Pancreas (tissue), 10 donors: ENCODE measurements at regions not wholly inside any gene's neighbourhood (a gene's known extent, or its start where the extent isn't known, plus 50 kb on each side); places are given as distances from the start of the nearest gene placed in this dataset.
"Not testable (repeated sequence)": the region's sequence is repeated elsewhere in the genome, so short reads cannot be mapped to it uniquely, and the experiment has no call there.

Experiments
- ATAC-seq, 4 donors: fragments of 200-7000 bp; cut with Tn5 transposase; one replicate each; pipeline versions ENCODE4 v1.8.0 to v1.9.1; 2020; ENCODE audit warnings: mild to moderate bottlenecking in 4 of 4, moderate library complexity in 4 of 4
- DNase-seq, 6 donors: peaks; one replicate each; pipeline ENCODE4 v3.0.0-alpha.2; 2020
- FAIRE-seq: peaks from 2 replicates; lab custom pipeline; 2012; peaks lifted over from hg19 to GRCh38; lab: Jason Lieb, UNC
- H3K27ac ChIP-seq, 4 donors: fragments of 200-600 bp; sonication (generic); 1 replicate in 3 of 4; 2 replicates in 1 of 4; pipeline versions ENCODE4 v1.5.0 to v1.8.0; 2020
- H3K27me3 ChIP-seq, 4 donors: fragments of 200-600 bp; one replicate each; pipeline ENCODE4 v1.8.0; 2021
- H3K36me3 ChIP-seq, 3 donors: fragments of 200-600 bp; sonication (generic) in 1 of 3; one replicate each; pipeline versions ENCODE4 v1.5.0 to v1.8.0; 2020 to 2021
- H3K4me1 ChIP-seq, 3 donors: fragments of 200-600 bp; one replicate each; pipeline ENCODE4 v1.8.0; 2021
- H3K4me3 ChIP-seq, 4 donors: fragments of 200-600 bp; sonication (generic) in 2 of 4; one replicate each; pipeline versions ENCODE4 v1.5.0 to v1.8.0; 2020 to 2021
- H3K9me3 ChIP-seq, 4 donors: fragments of 200-600 bp; one replicate each; pipeline ENCODE4 v1.8.0; 2021
- CTCF ChIP-seq, 4 donors: fragments of 200-600 bp; sonication (generic) in 3 of 4; IDR thresholded peaks; one replicate each; pipeline versions ENCODE4 v1.5.0 to v1.8.0; 2021; ENCODE audit warnings: antibody characterized with exemption in 4 of 4
- WGBS, 2 donors: extraction: QIAGEN DNeasy Blood & Tissue Kit; methylation state at CpG; one replicate each; pipeline ENCODE4 v1.1.7; 2013; 5-methylcytosine and 5-hydroxymethylcytosine counted together
- intact Hi-C, 3 donors: fragments of 100-400 bp; cut with DNase I; formaldehyde crosslinking; loops; one replicate each; pipeline versions ENCODE4 v1.11.1 to v1.14.2; 2022
- donor health status: healthy with polysubstance abuse.
- donor health status: DM: no; HTN: no; CAD: no; lungs with moderate emphysema.
- donor health status: DM: no; HTN: no; CAD: no.
- donor health status: control.
- donor health status: control.
- donor health status: Bipolar disorder and iron deficiency.
- donor health status: DM: yes; HTN: yes; CAD: no.
- donor health status: DM: no; HTN: no; CAD: no.
- donor health status: DM: no; HTN: no; CAD: no.
- donor health status: DM: yes; HTN: yes; CAD: no.

- no peak for DNase-seq
- no peaks in the 10 kb centered on the region for H3K9me3 ChIP-seq
- no peaks in the 10 kb centered on the region for H3K36me3 ChIP-seq
- TF ChIP-seq CTCF (IDR thresholded peaks at IDR 0.05) = no peak
- H3K27ac ChIP-seq = no peak overlapping the region
- intact Hi-C loops = no loop called here
- 38 to 55% methylated on average over 5 of the region's 5 CpGs for WGBS, 2 donors
- ATAC-seq = no peak
- H3K4me1 ChIP-seq = no peaks in the 10 kb centered on the region
- H3K4me3 ChIP-seq = no peak overlapping the region
- no peaks in the 10 kb centered on the region for H3K27me3 ChIP-seq
- no peak for FAIRE-seq
Measured at GRCh38 chr1:242811092-242811840, 286.8 kb upstream of the PLD5 start.

GRCh38 chr1:242806324-242806723, 281.8 kb upstream of the PLD5 start:
- intact Hi-C loops = no loop called here

GRCh38 chr1:242805360-242805759, 280.9 kb upstream of the PLD5 start:
- H3K27me3 ChIP-seq, intact Hi-C loops, H3K4me3 ChIP-seq, ATAC-seq, DNase-seq, H3K4me1 ChIP-seq, H3K27ac ChIP-seq, H3K36me3 ChIP-seq, FAIRE-seq, H3K9me3 ChIP-seq: not testable (repeated sequence)
- 23 to 28% methylated on average over 1 of the region's 1 CpG for WGBS, 2 donors

More at GRCh38 chr1:242806324-242806723, 281.8 kb upstream of the PLD5 start:
- H3K9me3 ChIP-seq = no peaks in the 10 kb centered on the region
- FAIRE-seq (no peak), ATAC-seq (no peak), DNase-seq (no peak)
- no peaks in the 10 kb centered on the region for H3K27me3 ChIP-seq
- no peak overlapping the region for H3K27ac ChIP-seq
- 30 to 46% methylated on average over 2 of the region's 2 CpGs for WGBS, 2 donors
- H3K4me1 ChIP-seq = no peaks in the 10 kb centered on the region
- H3K4me3 ChIP-seq = no peak overlapping the region
- H3K36me3 ChIP-seq = no peaks in the 10 kb centered on the region
- no peak for TF ChIP-seq CTCF (IDR thresholded peaks at IDR 0.05)

GRCh38 chr1:242802973-242803372, 278.5 kb upstream of the PLD5 start:
- Histone ChIP-seq H3K4me1 (no peaks in the 10 kb centered on the region), H3K9me3 (no peaks in the 10 kb centered on the region), H3K36me3 (no peaks in the 10 kb centered on the region), H3K27me3 (no peaks in the 10 kb centered on the region), H3K27ac (no peak overlapping the region), H3K4me3 (no peak overlapping the region)
- WGBS, 2 donors = 64 to 74% methylated on average over 5 of the region's 5 CpGs
- no peak for TF ChIP-seq CTCF (IDR thresholded peaks at IDR 0.05)
- DNase-seq (no peak), ATAC-seq (no peak), FAIRE-seq (no peak)
- intact Hi-C loops = no loop called here

GRCh38 chr1:242800521-242800920, 276.0 kb upstream of the PLD5 start:
- FAIRE-seq = no peak
- Histone ChIP-seq H3K27ac (no peak overlapping the region), H3K4me1 (no peaks in the 10 kb centered on the region), H3K27me3 (no peaks in the 10 kb centered on the region), H3K9me3 (no peaks in the 10 kb centered on the region), H3K36me3 (no peaks in the 10 kb centered on the region), H3K4me3 (no peak overlapping the region)
- no peak for ATAC-seq
- DNase-seq = no peak
- WGBS, 2 donors = 9 to 14% methylated on average over 2 of the region's 2 CpGs
- no peak for TF ChIP-seq CTCF (IDR thresholded peaks at IDR 0.05)
- intact Hi-C loops = no loop called here
